Activated CD8-positive, alpha-beta T cell treated with anti-CD3 and anti-CD28 coated beads for 36 hours (primary cell): ENCODE measurements at regions not wholly inside any gene's neighbourhood (a gene's known extent, or its start where the extent isn't known, plus 50 kb on each side); places are given as distances from the start of the nearest gene placed in this dataset.

Source experiments
- ATAC-seq: fragments of 200-7000 bp; cut with Tn5 transposase; one replicate; pipeline ENCODE4 v1.10.0; 2021; ENCODE audit warnings: mild to moderate bottlenecking, moderate library complexity
- CTCF ChIA-PET: fragments of 350-600 bp; sonication (Branson Sonifier 250); formaldehyde crosslinking; loops from one replicate; lab custom pipeline; 2021; ENCODE audit warnings: antibody characterized with exemption; lab: Charles Lee
- POLR2A ChIA-PET: fragments of 350-600 bp; sonication (Branson Sonifier 250); formaldehyde crosslinking; loops from one replicate; lab custom pipeline; 2021; ENCODE audit warnings: antibody characterized with exemption; lab: Charles Lee
- DNase-seq: peaks from one replicate; pipeline ENCODE4 v3.0.0-alpha.2; 2020
- H3K27ac Mint-ChIP-seq: one replicate; pipeline ENCODE4 v1.8.0; 2021; ENCODE audit warnings: mild to moderate bottlenecking, mixed read lengths
- H3K27me3 Mint-ChIP-seq: one replicate; pipeline ENCODE4 v1.8.0; 2021; ENCODE audit warnings: mixed read lengths
- H3K36me3 Mint-ChIP-seq: one replicate; pipeline ENCODE4 v1.8.0; 2021; ENCODE audit warnings: low read depth, mixed read lengths
- H3K4me1 Mint-ChIP-seq: one replicate; pipeline ENCODE4 v1.8.0; 2021; ENCODE audit warnings: low read depth, mixed read lengths
- H3K4me3 Mint-ChIP-seq: one replicate; pipeline ENCODE4 v1.8.0; 2021; ENCODE audit warnings: mild to moderate bottlenecking, moderate library complexity, mixed read lengths
- H3K9me3 Mint-ChIP-seq: one replicate; pipeline ENCODE4 v1.8.0; 2021; ENCODE audit warnings: mixed read lengths
- intact Hi-C: fragments of 100-400 bp; cut with micrococcal nuclease; formaldehyde crosslinking; loops from one replicate; pipeline ENCODE4 v1.10.0; 2022
- TF ChIP-seq, protein P1 (sequence below): fragments of 200-600 bp; IDR thresholded peaks from one replicate; pipeline ENCODE4 v1.8.0; 2022; ENCODE audit warnings: antibody characterized with exemption, mild to moderate bottlenecking

GRCh38 chr4:112979881-112980421 is 69.5 kb upstream of the ANK2 start:
- POLR2A ChIA-PET: no interaction called here
- no peaks in the 10 kb centered on the region for H3K4me1 Mint-ChIP-seq
- intact Hi-C loops: no loop called here
- DNase-seq (no peak), ATAC-seq (no peak)
- no peaks in the 10 kb centered on the region for H3K9me3 Mint-ChIP-seq
- H3K27me3 Mint-ChIP-seq: peaks cover 5% of the 10 kb centered on the region
- H3K27ac Mint-ChIP-seq: no peak overlapping the region
- H3K36me3 Mint-ChIP-seq: no peaks in the 10 kb centered on the region
- no peak overlapping the region for H3K4me3 Mint-ChIP-seq
- CTCF ChIA-PET: no interaction called here
- TF ChIP-seq, protein P1, sequence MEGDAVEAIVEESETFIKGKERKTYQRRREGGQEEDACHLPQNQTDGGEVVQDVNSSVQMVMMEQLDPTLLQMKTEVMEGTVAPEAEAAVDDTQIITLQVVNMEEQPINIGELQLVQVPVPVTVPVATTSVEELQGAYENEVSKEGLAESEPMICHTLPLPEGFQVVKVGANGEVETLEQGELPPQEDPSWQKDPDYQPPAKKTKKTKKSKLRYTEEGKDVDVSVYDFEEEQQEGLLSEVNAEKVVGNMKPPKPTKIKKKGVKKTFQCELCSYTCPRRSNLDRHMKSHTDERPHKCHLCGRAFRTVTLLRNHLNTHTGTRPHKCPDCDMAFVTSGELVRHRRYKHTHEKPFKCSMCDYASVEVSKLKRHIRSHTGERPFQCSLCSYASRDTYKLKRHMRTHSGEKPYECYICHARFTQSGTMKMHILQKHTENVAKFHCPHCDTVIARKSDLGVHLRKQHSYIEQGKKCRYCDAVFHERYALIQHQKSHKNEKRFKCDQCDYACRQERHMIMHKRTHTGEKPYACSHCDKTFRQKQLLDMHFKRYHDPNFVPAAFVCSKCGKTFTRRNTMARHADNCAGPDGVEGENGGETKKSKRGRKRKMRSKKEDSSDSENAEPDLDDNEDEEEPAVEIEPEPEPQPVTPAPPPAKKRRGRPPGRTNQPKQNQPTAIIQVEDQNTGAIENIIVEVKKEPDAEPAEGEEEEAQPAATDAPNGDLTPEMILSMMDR: no peak

- Mint-ChIP-seq H3K27ac (no peak overlapping the region), H3K4me3 (no peak overlapping the region), H3K9me3 (no peaks in the 10 kb centered on the region), H3K4me1 (no peaks in the 10 kb centered on the region), H3K27me3 (peaks cover 3% of the 10 kb centered on the region), H3K36me3 (no peaks in the 10 kb centered on the region)
- ChIA-PET POLR2A (no interaction called here), CTCF (no interaction called here)
- ATAC-seq (no peak), DNase-seq (no peak)
- TF ChIP-seq, protein P1: no peak
- intact Hi-C loops: no loop called here
These were observed 66.8 kb upstream of the ANK2 start for GRCh38 chr4:112982680-112983079.

DNA sequence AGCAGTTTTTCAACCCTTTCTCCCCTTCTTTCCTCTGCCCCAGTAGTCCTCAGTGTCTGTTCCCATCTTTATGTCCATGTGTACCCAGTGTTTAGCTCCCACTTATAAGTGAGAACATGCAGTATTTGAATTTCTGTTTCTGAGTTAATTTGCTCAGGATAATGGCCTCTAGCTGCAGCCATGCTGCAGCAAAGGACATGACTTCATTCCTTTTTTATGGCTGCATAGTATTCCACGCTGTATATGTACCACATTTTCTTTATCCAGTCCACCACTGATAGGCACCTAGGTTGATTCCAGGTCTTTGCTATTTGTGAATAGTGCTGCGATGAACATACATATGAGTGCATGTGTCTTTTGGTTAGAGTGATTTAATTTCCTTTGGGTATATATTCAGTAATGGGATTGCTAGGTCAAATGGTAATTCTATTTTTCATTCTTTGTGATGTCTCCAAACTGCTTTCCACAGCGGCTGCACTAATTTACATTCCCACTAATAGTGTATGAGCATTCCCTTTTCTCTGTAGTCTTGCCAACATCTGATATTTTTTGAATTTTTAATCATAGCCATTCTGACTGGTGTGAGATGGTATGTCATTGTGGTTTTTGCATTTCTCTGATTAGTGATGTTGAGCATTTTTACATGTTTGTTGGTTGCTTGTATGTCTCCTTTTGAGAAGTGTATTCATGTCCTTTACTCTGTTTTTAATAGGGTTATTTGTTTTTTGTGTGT is 54.6 kb upstream of the ANK2 start:
- TF ChIP-seq, protein P1: no peak
- intact Hi-C loops: no loop called here
- Mint-ChIP-seq H3K27me3 (peaks cover 2% of the 10 kb centered on the region), H3K4me3 (no peak overlapping the region), H3K9me3 (no peaks in the 10 kb centered on the region), H3K4me1 (no peaks in the 10 kb centered on the region), H3K27ac (no peak overlapping the region), H3K36me3 (no peaks in the 10 kb centered on the region)
- ATAC-seq (no peak), DNase-seq (no peak)
- CTCF ChIA-PET: interaction anchor here (1.0 kb wide), 1 partner anchor 43 kb away, joined by 3 read pairs; no protein-coding TSS in a partner anchor
- POLR2A ChIA-PET: no interaction called here
